NCI-H1092 (cell line): ENCODE measurements at regions not wholly inside any gene's neighbourhood (a gene's known extent, or its start where the extent isn't known, plus 50 kb on each side); places are given as distances from the start of the nearest gene placed in this dataset.

Experiments
- DNase-seq: peaks from one replicate; lab custom pipeline; 2025; lab: John Stamatoyannopoulos, UW

- DNase-seq, result no peak
Measured at GRCh38 chr14:71202881-71203280, 295.6 kb downstream of the PCNX1 start.

DNA sequence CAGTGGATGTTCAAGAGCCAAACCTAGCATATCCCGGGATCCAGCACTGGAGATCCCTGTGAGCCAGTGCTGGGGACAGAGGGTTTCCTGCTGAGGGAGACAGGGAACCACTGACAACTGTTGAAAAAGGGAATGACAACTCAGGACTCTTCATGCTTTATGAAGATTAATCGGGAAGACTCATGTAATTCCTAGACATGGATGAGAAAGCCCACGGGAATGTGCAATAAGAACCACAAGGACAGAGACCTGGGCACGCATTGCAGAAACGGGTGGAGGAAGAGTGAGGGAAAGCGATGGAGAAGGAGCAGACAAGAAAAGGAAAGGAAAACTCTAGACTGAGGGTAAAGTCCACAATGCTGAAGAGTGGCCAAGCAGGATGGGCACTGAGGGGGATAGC, 296.0 kb downstream of the PCNX1 start:
- DNase-seq, result no peak

GRCh38 chr14:71204231-71204630, 297.0 kb downstream of the PCNX1 start:
- no peak for DNase-seq

DNA sequence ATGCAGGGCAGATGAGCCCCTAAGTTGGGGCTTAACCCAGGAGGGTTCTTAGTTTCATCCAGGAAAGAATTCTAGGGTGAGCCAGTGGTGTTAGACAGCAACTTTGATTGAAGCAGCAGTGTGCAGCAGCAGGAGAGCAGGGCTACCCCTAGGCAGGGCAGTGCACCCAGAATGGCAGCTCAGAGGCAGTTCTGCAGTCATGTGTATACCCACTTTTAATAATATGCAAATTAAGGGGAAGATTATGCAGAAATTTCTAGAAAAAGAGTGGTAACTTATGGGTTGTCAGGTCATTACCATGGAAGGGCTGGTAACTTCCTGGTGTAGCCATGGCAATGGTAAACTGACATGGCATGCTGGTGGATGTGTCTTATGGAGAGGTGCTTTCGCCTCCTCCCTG, 297.5 kb downstream of the PCNX1 start:
- no peak for DNase-seq

DNA sequence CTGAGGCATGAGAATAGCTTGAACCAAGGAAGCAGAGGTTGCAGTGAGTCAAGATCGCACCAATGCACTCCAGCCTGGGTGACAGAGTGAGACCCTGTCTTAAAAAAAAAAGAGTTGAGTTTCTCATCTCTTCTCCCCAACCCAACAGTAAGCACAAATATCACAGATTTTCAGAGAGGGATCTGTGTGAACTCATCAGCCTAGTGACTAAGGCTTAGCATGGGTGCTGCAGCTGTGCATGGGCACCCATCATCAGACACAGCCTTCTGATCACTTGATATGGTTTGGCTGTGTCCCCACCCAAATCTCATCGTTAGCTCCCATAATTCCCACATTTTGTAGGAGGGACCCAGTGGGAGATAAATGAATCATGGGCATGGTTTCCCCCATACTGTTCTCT, 298.9 kb downstream of the PCNX1 start:
- no peak for DNase-seq

DNA sequence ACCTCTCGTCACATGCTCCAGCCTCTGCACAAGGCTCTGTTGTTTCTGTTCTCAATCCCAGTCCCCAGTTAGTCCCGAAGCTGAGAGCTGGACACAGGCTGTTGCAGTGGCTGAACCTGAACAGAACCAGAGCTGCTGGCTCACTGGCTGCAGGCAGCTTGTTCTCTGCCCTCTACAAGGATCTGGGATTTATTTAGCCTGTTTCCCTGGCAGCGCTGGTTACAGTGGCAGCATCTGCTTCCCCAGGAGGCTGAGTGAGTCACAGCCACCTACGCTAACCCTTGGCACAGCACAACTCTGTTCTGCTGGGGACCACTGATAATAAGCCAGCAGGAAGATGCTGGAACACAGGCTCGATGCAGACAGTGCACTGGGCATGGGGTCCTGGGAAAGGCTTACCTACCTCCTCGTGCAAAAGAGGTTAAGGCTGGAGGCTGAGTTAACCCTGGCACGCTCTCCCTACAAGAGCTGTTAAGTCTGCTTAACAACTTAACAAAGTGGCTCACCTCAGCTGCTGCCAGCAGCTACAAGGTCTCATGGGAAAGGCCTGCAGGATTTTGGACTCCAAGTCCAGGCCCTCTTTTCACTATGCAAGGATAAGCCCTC, 299.6 kb downstream of the PCNX1 start:
- DNase-seq, result no peak

GRCh38 chr14:71208702-71209357, 301.6 kb downstream of the PCNX1 start:
- no peak for DNase-seq

- no peak for DNase-seq
Measured at GRCh38 chr14:71209888-71210287, 302.6 kb downstream of the PCNX1 start.

- DNase-seq, result no peak
Measured at GRCh38 chr14:71212093-71212492, 304.8 kb downstream of the PCNX1 start.

DNA sequence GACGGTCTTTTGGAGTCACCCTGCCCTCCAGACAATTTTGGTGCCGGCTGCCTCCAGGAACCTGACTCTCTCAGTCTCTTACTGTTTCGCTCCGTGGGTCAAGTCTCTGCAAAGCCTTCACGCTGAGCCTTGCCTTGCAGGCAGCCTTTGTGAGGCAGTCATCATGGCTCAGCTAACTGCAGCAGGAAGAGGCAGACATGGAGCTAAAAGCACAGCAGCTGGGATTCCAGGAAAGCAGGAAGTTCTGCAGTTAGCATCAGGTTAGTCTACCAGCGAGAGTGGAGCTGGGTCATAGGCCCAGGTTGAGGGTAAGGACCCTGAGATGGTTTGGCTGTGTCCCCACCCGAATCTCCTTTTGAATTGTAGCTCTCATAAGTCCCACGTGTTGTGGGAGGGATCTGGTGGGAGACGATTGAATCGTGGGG, 305.4 kb downstream of the PCNX1 start:
- DNase-seq, result no peak

GRCh38 chr14:71214241-71214640, 307.0 kb downstream of the PCNX1 start:
- DNase-seq, result no peak

DNA sequence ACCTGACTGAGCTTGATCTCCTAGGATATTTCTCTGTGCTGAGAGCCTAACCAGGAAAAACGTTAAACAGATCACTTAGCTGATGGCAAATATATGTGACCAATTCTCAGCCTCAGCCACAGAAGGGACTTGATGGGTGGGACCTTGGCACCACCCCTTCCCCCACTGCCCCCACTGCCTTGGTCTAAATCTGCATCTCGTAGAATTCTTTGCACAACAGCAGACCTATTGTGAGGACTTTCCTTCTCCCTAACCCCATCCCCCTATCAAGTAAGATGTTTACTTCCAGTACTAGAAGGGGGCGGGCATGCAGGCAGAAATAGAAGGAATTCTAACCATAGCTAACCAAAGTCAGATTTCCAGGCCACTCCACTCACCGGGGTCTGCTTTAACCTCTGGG, 313.2 kb downstream of the PCNX1 start:
- no peak for DNase-seq

- DNase-seq, result no peak
Measured at GRCh38 chr14:71221119-71221518, 313.9 kb downstream of the PCNX1 start.

DNA sequence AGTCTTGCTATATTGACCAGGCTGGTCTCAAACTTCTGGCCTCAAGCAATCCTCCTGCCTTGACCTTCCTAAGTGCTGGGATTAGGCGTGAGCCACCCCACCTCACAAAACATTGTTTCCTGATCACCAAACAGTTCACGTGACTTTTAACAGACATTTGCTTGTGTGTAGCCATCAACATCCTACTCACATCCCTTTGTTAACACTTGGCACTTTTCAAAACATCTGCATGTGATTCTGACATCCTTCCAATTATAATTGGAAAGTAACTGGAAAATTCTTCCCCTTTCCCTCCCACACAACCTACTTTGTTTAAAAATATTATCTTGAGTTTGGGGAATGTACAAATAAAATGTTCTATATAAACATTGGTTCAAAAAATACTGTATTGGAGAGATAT, 317.9 kb downstream of the PCNX1 start:
- no peak for DNase-seq

GRCh38 chr14:71228711-71229110, 321.5 kb downstream of the PCNX1 start:
- no peak for DNase-seq

- no peak for DNase-seq
Measured at GRCh38 chr14:71229875-71230274, 322.6 kb downstream of the PCNX1 start.

DNA sequence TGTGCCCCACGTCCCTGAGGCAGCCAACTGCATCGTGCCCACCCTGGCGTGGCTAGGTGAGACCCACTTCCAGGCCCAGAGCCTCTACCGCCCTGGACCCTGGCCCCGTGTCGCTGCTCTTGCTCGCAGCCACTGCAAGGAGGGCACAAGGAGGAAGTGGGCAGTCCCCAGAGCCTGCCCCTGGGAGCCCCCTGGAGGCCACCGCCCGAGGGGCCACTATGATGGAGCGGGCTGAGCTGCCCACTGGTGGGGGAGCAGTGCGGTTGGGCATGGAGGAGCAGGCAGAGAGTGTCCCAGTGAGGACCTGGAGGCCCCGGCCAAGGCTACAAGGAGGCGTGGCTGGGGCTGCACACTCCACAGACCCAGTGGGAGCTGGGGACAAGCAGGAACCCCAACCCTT, 323.6 kb downstream of the PCNX1 start:
- no peak for DNase-seq

DNA sequence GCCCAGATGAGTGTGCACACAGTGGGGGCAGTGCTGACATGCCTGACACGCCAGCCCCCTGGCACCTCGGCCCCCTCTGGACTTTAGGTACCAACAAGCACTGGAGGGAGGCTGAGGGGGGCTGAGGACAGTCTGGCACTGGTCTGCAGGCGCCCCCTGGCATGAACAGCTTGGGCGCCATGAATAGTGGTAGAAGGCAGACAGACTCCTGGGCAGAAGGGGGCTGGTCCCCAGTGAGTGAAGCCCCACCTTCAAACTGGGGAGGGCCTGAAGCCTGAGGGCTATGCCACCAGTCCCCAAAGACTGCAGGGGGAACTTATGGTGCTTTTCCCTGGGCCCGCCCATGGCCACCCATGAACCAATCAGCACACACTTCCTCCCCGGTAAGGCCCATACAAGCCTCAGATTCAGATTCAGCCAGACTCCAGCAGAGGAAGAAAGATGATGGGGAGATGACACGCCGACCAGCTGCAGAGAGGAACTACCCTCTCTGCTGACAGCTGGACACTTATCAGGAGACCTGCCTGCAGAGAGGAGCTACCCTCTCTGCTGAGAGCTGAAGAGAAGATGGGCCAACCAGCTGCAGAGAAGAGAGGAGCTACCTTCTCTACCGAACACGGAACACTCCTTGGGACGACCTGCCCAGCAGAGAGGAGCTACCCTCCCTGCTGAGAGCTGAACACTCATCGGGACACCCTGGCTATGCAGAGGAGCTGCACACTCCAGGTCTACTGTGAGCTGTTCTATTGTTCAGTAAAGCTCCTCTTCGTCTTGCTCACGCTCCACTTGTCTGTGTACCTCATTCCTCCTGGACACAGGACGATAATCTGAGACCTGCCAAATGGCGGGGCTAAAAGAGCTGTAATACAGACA, 324.5 kb downstream of the PCNX1 start:
- no peak for DNase-seq

GRCh38 chr14:71232506-71232905, 325.2 kb downstream of the PCNX1 start:
- DNase-seq, result no peak

DNA sequence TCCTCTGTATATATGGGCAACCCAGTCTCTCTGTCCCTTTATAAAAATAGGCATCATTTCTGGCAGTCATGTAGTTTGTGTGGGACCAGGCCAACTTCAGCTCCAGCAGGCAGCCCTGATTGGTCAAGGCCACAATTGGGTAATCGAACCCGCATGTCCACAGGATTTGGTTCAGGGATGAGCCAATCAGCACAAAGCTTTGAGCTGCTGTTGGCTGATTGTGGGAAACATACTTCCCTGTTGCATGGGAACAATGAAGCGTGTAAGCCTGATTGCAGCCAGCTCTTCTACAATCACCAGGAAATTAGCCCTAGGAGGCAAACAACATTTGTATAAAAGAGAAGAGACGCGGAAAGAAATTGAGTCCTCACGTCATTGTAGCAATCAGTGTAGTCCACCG, 328.6 kb downstream of the PCNX1 start:
- DNase-seq, result peak; percentile 62

DNA sequence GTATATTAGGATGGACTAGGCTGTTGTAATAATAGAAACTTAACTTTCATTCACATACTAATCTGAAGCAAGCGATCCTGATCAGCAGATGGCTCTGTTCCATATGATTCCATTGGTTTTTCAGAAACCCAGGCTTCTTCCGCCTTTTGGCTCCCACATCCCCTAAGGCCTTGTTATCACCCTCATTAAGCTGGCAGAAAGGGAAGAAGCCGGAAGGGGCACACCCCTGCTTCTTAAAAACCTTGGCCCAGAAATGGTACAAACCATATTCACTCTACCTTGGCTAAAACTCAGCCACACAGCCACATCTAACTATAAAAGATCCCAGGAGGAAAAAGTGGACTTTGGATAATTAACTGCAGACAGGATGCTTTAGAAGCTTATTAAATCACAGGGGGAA, 329.2 kb downstream of the PCNX1 start:
- DNase-seq, result no peak

- no peak for DNase-seq
Measured at GRCh38 chr14:71237556-71237955, 330.3 kb downstream of the PCNX1 start.

GRCh38 chr14:71238835-71239234, 331.6 kb downstream of the PCNX1 start:
- DNase-seq, result no peak
